ENCODE measurements at regions not wholly inside any gene's neighbourhood (a gene's known extent, or its start where the extent isn't known, plus 50 kb on each side); places are given as distances from the start of the nearest gene placed in this dataset.

DNA sequence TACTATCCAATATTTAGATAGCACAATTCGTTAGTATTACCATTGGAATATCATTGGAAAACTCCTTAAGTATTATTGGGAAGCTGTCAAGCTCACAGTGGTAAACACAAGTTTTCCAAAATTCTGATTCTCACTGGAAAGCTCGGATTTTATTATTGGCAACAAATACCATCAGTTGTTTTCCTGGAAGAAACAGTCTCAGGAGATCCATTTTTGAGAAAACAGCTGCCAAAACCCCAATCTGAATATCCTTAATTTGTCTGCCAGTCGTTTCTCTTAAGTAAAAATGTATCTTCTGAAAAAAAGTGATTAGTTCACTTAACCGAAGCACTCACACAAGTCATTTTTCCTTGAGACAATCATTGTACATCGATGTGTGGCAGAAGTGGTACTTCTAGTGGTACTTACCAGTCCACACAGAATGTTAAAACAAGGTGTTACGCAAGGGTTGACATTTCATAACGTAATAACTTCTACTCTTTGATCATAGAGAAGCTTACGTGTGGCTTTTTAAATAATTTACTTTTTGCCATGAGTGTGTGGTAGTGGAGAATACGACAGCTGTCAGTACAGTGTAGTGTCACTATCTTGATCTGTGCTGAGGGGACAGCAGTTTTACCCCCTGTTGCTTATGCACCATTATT lies 74.9 kb downstream of the FAM43A start:
- H3K36me3 Mint-ChIP-seq (ENCODE audit: low read depth) = no peaks in the 10 kb centered on the region
- no peaks in the 10 kb centered on the region for H3F3A ChIP-seq (replicated peaks; ENCODE audit: low read depth)
- peaks cover 8% of the 10 kb centered on the region for H3K4me1 Mint-ChIP-seq
- H3K9me3 Mint-ChIP-seq = no peaks in the 10 kb centered on the region
- no peaks in the 10 kb centered on the region for H3K27me3 ChIP-seq (ENCODE audit: insufficient read depth)
- H3K4me2 ChIP-seq = no peak overlapping the region
- ATAC-seq (no peak), DNase-seq (ENCODE audit: low spot score) (no peak)
- no peaks in the 10 kb centered on the region for H3K36me3 ChIP-seq (ENCODE audit: insufficient read depth)
- no peaks in the 10 kb centered on the region for H3K4me1 ChIP-seq (ENCODE audit: insufficient read depth)
- no peaks in the 10 kb centered on the region for H3K9me2 ChIP-seq (ENCODE audit: insufficient read depth)
- H2AFZ ChIP-seq = no peak overlapping the region
- no peak overlapping the region for H3K27ac ChIP-seq (ENCODE audit: low read depth)
- H3K4me3 Mint-ChIP-seq = no peak overlapping the region
- no peaks in the 10 kb centered on the region for H3K79me2 ChIP-seq (replicated peaks; ENCODE audit: insufficient read depth)
- TF ChIP-seq POLR2AphosphoS5 (IDR thresholded peaks at IDR 0.05; ENCODE audit: low read depth) (no peak), CREB1 (CRISPR knock-in tag; IDR thresholded peaks at IDR 0.05; ENCODE audit: low read depth) (no peak), EZH2 (IDR thresholded peaks at IDR 0.05; ENCODE audit: low read depth, unreplicated experiment) (no peak), JUNB (IDR thresholded peaks at IDR 0.05; ENCODE audit: unreplicated experiment) (no peak), STAT1 (IDR thresholded peaks at IDR 0.05; ENCODE audit: unreplicated experiment) (no peak), ZNF114 (CRISPR knock-in tag; IDR thresholded peaks at IDR 0.05) (no peak)
- TF ChIP-seq, protein P1, sequence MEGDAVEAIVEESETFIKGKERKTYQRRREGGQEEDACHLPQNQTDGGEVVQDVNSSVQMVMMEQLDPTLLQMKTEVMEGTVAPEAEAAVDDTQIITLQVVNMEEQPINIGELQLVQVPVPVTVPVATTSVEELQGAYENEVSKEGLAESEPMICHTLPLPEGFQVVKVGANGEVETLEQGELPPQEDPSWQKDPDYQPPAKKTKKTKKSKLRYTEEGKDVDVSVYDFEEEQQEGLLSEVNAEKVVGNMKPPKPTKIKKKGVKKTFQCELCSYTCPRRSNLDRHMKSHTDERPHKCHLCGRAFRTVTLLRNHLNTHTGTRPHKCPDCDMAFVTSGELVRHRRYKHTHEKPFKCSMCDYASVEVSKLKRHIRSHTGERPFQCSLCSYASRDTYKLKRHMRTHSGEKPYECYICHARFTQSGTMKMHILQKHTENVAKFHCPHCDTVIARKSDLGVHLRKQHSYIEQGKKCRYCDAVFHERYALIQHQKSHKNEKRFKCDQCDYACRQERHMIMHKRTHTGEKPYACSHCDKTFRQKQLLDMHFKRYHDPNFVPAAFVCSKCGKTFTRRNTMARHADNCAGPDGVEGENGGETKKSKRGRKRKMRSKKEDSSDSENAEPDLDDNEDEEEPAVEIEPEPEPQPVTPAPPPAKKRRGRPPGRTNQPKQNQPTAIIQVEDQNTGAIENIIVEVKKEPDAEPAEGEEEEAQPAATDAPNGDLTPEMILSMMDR (conservative IDR thresholded peaks at IDR 0.05; ENCODE audit: low read depth in 2 of 2) = no peak
- TF ChIP-seq, protein P2, sequence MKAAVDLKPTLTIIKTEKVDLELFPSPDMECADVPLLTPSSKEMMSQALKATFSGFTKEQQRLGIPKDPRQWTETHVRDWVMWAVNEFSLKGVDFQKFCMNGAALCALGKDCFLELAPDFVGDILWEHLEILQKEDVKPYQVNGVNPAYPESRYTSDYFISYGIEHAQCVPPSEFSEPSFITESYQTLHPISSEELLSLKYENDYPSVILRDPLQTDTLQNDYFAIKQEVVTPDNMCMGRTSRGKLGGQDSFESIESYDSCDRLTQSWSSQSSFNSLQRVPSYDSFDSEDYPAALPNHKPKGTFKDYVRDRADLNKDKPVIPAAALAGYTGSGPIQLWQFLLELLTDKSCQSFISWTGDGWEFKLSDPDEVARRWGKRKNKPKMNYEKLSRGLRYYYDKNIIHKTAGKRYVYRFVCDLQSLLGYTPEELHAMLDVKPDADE (IDR thresholded peaks at IDR 0.05) = no peak
- TF ChIP-seq, protein P3, sequence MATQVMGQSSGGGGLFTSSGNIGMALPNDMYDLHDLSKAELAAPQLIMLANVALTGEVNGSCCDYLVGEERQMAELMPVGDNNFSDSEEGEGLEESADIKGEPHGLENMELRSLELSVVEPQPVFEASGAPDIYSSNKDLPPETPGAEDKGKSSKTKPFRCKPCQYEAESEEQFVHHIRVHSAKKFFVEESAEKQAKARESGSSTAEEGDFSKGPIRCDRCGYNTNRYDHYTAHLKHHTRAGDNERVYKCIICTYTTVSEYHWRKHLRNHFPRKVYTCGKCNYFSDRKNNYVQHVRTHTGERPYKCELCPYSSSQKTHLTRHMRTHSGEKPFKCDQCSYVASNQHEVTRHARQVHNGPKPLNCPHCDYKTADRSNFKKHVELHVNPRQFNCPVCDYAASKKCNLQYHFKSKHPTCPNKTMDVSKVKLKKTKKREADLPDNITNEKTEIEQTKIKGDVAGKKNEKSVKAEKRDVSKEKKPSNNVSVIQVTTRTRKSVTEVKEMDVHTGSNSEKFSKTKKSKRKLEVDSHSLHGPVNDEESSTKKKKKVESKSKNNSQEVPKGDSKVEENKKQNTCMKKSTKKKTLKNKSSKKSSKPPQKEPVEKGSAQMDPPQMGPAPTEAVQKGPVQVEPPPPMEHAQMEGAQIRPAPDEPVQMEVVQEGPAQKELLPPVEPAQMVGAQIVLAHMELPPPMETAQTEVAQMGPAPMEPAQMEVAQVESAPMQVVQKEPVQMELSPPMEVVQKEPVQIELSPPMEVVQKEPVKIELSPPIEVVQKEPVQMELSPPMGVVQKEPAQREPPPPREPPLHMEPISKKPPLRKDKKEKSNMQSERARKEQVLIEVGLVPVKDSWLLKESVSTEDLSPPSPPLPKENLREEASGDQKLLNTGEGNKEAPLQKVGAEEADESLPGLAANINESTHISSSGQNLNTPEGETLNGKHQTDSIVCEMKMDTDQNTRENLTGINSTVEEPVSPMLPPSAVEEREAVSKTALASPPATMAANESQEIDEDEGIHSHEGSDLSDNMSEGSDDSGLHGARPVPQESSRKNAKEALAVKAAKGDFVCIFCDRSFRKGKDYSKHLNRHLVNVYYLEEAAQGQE (IDR thresholded peaks at IDR 0.05; ENCODE audit: unreplicated experiment) = no peak
- TF ChIP-seq, protein P4, sequence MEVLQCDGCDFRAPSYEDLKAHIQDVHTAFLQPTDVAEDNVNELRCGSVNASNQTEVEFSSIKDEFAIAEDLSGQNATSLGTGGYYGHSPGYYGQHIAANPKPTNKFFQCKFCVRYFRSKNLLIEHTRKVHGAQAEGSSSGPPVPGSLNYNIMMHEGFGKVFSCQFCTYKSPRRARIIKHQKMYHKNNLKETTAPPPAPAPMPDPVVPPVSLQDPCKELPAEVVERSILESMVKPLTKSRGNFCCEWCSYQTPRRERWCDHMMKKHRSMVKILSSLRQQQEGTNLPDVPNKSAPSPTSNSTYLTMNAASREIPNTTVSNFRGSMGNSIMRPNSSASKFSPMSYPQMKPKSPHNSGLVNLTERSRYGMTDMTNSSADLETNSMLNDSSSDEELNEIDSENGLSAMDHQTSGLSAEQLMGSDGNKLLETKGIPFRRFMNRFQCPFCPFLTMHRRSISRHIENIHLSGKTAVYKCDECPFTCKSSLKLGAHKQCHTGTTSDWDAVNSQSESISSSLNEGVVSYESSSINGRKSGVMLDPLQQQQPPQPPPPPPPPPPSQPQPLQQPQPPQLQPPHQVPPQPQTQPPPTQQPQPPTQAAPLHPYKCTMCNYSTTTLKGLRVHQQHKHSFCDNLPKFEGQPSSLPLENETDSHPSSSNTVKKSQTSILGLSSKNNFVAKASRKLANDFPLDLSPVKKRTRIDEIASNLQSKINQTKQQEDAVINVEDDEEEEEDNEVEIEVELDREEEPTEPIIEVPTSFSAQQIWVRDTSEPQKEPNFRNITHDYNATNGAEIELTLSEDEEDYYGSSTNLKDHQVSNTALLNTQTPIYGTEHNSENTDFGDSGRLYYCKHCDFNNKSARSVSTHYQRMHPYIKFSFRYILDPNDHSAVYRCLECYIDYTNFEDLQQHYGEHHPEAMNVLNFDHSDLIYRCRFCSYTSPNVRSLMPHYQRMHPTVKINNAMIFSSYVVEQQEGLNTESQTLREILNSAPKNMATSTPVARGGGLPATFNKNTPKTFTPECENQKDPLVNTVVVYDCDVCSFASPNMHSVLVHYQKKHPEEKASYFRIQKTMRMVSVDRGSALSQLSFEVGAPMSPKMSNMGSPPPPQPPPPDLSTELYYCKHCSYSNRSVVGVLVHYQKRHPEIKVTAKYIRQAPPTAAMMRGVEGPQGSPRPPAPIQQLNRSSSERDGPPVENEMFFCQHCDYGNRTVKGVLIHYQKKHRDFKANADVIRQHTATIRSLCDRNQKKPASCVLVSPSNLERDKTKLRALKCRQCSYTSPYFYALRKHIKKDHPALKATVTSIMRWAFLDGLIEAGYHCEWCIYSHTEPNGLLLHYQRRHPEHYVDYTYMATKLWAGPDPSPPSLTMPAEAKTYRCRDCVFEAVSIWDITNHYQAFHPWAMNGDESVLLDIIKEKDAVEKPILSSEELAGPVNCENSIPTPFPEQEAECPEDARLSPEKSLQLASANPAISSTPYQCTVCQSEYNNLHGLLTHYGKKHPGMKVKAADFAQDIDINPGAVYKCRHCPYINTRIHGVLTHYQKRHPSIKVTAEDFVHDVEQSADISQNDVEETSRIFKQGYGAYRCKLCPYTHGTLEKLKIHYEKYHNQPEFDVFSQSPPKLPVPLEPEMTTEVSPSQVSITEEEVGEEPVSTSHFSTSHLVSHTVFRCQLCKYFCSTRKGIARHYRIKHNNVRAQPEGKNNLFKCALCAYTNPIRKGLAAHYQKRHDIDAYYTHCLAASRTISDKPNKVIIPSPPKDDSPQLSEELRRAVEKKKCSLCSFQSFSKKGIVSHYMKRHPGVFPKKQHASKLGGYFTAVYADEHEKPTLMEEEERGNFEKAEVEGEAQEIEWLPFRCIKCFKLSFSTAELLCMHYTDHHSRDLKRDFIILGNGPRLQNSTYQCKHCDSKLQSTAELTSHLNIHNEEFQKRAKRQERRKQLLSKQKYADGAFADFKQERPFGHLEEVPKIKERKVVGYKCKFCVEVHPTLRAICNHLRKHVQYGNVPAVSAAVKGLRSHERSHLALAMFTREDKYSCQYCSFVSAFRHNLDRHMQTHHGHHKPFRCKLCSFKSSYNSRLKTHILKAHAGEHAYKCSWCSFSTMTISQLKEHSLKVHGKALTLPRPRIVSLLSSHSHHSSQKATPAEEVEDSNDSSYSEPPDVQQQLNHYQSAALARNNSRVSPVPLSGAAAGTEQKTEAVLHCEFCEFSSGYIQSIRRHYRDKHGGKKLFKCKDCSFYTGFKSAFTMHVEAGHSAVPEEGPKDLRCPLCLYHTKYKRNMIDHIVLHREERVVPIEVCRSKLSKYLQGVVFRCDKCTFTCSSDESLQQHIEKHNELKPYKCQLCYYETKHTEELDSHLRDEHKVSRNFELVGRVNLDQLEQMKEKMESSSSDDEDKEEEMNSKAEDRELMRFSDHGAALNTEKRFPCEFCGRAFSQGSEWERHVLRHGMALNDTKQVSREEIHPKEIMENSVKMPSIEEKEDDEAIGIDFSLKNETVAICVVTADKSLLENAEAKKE (CRISPR knock-in tag; IDR thresholded peaks at IDR 0.05) = no peak
- no peak overlapping the region for H3K27ac Mint-ChIP-seq
- no peak overlapping the region for H3K4me3 ChIP-seq
- H3K27me3 Mint-ChIP-seq (ENCODE audit: insufficient read depth, low read depth, poor library complexity) = peaks cover 2% of the 10 kb centered on the region
- no peaks in the 10 kb centered on the region; the same call in 1 of the 2 replicates for H4K20me1 ChIP-seq (replicated peaks; ENCODE audit: insufficient read depth)

Data from GM23338 (cell line).